DMS79 treated with DMSO at 0.1 percent for 48 hours (cell line): ENCODE measurements at regions not wholly inside any gene's neighbourhood (a gene's known extent, or its start where the extent isn't known, plus 50 kb on each side); places are given as distances from the start of the nearest gene placed in this dataset.
A peak's percentile ranks its signal among the peaks of the same experiment; 100 is the strongest.
"Not testable (repeated sequence)": the region's sequence is repeated elsewhere in the genome, so short reads cannot be mapped to it uniquely, and the experiment has no call there.

Experiments used
- DNase-seq: peaks from one replicate; lab custom pipeline; 2025; lab: John Stamatoyannopoulos, UW

- DNase-seq, result no peak
Measured at GRCh38 chr12:127145241-127145928, 1121.6 kb upstream of the TMEM132C start.

GRCh38 chr12:127145929-127146789 lies 1120.8 kb upstream of the TMEM132C start:
- no peak for DNase-seq

DNA sequence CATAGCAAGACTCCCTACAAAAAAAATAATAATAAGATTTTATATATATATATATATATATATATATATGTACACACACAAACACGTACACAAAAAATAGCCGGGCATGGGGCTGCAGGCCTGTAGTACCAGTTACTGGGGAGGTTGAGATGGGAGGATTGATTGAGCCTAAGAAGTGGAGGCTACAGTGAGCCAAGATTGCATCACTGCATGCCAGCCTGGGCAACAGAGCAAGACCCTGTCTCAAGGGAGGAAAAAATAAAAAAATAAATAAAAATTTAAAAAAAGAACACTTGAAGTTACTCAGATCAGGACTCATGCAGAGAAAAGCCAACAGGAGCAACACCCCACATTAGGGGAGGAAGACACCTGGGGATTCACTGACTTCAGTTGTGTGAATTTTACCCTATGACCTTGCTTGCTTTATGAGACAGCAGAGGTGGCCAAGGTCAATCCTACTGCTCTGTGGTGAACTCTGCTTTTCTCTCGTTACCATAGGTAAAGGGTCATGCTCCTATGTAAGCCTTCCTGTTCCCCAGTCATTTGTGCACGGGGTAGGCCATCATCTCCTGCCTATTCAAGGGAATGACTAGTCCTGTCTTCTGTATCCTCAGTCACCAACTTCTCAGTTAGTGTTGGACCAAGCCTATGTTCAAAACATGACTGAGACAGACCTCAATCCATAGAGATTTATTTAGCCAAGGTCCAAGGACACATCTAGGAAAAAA lies 1119.8 kb upstream of the TMEM132C start:
- DNase-seq, result no peak

DNA sequence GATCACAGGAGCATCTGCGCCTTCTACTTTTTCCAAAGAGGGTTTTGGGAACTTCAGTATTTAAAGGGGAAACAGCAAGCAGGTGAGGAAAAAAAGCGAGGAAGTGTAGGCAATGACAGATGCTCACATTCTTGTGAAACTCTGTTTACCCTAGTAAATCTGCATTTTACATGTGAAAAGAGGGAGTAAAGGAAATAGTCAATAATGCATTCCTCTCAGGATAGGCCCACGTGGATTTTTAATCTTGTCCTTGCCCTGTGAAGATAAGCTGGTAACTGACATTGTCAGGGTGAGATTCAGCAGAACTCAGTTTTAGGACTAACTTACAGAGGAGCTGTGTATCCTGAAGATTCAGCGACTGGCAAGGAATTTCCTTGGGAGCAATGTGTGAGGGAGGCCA lies 1119.2 kb upstream of the TMEM132C start:
- no peak for DNase-seq

DNA sequence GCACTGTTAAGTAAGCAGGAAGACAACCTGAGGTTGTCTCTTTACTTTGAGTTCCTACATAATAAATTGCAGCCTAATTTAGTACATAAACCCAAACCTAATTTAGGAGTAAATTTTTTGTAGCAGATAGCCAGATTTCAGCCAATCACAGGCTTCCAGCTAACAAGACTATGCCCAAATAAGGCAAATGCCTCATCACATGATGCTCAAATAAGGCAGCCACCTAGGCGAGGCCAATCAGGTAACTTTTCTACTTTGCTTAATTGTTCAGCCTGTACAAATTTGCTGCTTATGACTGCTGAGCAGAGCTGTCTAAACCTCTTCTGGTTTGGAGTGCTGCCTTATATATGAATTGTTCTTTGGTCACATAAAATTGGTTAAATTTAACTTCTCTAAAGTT lies 1118.7 kb upstream of the TMEM132C start:
- no peak for DNase-seq

DNA sequence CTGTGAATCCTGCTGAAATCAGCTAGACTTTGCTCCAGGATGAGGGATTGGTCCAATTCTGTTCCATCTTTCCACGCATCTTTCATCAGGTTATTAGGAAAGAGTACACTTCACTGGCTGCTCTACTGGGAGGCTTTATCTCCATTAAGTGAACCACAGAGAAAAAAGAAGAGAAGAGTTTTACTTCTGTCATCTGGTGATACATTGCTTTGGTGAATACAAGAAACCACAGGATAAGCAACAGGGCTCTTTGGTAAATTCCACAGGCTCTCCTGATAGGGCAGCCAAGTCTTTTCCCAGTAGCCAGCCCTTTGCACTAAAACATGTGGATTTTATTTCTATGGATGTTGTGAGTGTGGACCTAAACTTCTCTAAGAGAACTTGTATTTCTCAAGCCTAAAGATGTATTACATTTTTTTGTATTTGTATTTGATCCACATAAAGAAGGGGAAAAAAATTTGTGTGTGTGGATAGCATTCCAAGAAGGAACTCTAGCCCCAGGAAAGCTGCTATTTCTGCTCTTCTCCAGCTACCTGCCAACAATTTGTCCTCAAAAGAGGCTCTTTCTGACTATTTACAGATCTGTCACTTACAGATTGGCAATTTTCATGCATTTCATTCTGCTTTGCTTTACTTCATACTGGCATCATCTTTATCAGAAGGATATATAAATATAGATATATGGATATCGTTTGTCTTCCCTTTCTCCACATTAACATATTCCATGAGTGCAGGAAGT lies 1117.6 kb upstream of the TMEM132C start:
- no peak for DNase-seq

DNA sequence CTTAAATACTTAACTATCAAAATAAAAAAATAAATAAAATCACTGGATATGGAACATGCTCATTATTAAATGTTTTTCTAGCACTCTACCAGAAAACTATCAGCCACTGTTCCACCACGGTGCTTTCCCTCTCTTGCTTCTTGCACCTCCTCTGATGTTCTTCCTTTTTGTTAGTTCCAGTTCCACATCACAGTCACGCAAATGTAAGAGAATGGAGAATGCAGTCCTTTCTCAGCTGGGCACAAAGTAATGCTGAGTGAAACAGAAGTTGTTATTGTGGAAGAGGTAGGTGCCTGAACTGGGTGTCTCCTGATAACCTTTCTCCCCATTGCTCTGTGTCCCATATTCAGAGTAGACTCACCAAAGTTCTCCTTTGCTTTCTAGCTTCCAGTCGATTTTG lies 1116.9 kb upstream of the TMEM132C start:
- DNase-seq, result no peak

- DNase-seq, result no peak
Measured at GRCh38 chr12:127150479-127150878, 1116.5 kb upstream of the TMEM132C start.

- DNase-seq, result no peak
Measured at GRCh38 chr12:127150956-127151355, 1116.0 kb upstream of the TMEM132C start.

- DNase-seq, result no peak
Measured at GRCh38 chr12:127153996-127154395, 1113.0 kb upstream of the TMEM132C start.

DNA sequence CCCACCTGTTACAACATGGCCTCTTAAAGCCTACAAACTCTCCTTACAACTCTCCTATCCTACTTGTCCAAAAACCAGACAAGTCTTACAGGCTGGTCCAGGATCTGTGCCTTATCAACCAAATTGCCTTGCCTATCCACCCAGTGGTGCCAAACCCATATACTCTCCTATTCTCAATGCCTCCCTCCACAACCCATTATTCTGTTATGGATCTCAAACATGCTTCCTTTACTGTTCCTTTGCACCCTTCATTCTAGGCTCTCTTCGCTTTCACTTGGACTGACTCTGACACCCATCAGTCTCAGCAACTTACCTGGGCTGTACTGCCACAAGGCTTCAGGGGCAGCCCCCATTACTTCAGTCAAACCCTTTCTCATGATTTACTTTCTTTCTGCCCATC lies 1112.1 kb upstream of the TMEM132C start:
- not testable (repeated sequence) for DNase-seq

- DNase-seq, result not testable (repeated sequence)
Measured at GRCh38 chr12:127155935-127156619, 1110.9 kb upstream of the TMEM132C start.

GRCh38 chr12:127157501-127158366 lies 1109.2 kb upstream of the TMEM132C start:
- DNase-seq, result not testable (repeated sequence)

- DNase-seq, result no peak
Measured at GRCh38 chr12:127158385-127159061, 1108.4 kb upstream of the TMEM132C start.

DNA sequence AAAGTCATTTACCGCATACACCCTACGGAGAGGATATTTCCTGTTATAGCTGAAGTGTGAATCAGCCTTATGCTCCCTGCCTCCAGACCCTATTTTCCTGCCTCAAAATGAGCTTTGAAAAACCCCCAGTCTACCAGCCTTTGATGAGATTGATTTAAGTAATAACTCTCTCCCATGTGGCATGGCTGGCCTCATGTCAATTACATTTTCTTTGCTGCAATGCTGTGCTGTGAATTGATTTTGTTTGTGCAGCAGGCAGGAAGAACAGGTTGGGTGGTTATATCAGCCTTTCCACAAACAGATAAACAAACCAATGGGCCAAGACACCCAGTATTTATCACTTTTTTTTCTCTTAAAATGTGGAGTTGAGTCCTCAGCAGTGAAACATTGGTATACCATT lies 1105.5 kb upstream of the TMEM132C start:
- DNase-seq, result no peak

GRCh38 chr12:127162307-127162706 lies 1104.7 kb upstream of the TMEM132C start:
- no peak for DNase-seq

DNA sequence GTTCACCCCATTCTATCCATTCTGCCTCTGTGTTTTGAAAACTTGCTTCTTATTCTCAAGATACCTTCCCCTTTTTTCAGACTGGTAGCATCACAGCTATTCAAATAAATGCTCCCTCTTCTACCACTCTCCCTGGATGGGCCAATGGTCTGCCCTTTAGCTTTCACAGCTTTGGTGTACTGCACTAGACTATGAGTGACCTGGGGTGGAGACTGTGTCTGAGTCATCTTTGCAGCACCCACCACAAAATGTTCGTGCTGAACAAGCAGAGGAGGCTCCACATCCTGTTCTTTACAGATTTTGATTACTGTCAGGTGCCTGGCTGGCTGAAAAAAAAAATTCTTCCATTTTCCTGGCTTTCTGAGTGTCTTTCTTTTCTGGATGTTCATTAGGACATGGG lies 1104.1 kb upstream of the TMEM132C start:
- no peak for DNase-seq

- peak; percentile 88 for DNase-seq
Measured at GRCh38 chr12:127165567-127166392, 1101.2 kb upstream of the TMEM132C start.
